ENCODE measurements at regions not wholly inside any gene's neighbourhood (a gene's known extent, or its start where the extent isn't known, plus 50 kb on each side); places are given as distances from the start of the nearest gene placed in this dataset.

DNA sequence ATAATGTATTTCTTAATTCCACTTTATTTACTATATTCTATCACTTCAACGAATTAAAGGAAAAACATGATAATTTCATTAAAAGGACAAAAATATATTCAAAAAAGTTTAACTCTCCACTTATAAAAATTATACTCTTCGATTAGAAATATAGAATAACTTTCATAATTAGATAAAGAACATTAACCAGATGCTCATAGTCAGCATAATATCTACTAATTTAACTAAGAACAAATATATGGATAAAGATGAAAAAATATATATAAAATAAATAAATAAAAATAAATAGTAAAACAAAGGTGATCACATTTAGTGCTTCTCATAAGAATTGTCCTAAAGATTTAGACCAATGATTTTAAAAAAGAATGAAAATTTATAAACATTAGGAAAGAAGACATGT lies 1065.2 kb upstream of the CNTN5 start:
- H3K36me3 ChIP-seq = no peaks in the 10 kb centered on the region
- no peaks in the 10 kb centered on the region for H3K27me3 ChIP-seq
- peaks cover 0 to under 1% (median 0%) of the 10 kb centered on the region in 4 donors for H3K9me3 ChIP-seq
- intact Hi-C loops (cut with DNase I) = no loop called here
- no peak overlapping the region for H3K4me3 ChIP-seq
- 59 to 78% methylated on average over 2 of the region's 2 CpGs for WGBS, 2 donors
- TF ChIP-seq EP300 (IDR thresholded peaks at IDR 0.05) (no peak), POLR2A (IDR thresholded peaks at IDR 0.05) (no peak)
- no peak overlapping the region for H3K27ac ChIP-seq
- no peak for DNase-seq
- no peaks in the 10 kb centered on the region for H3K4me1 ChIP-seq

- DNase-seq = no peak
- Histone ChIP-seq H3K9me3 (no peaks in the 10 kb centered on the region), H3K36me3 (no peaks in the 10 kb centered on the region), H3K4me3 (no peak overlapping the region), H3K4me1 (no peaks in the 10 kb centered on the region), H3K27me3 (no peaks in the 10 kb centered on the region), H3K27ac (no peak overlapping the region)
- TF ChIP-seq EP300 (IDR thresholded peaks at IDR 0.05) (no peak), POLR2A (IDR thresholded peaks at IDR 0.05) (no peak), POLR2AphosphoS5 (IDR thresholded peaks at IDR 0.05) (no peak), CTCF (IDR thresholded peaks at IDR 0.05) (no peak)
- intact Hi-C loops (cut with DNase I) = no loop called here
- WGBS, 2 donors = 18 to 62% methylated on average over 2 of the region's 2 CpGs
These were observed 1063.8 kb upstream of the CNTN5 start for GRCh38 chr11:97956904-97957303.

- intact Hi-C loops (cut with DNase I) = no loop called here
- Histone ChIP-seq H3K27ac (no peak overlapping the region), H3K9me3 (no peaks in the 10 kb centered on the region), H3K36me3 (no peaks in the 10 kb centered on the region), H3K4me3 (no peak overlapping the region), H3K4me1 (no peaks in the 10 kb centered on the region), H3K27me3 (no peaks in the 10 kb centered on the region)
- 75 to 86% methylated on average over 4 of the region's 4 CpGs for WGBS, 2 donors
- no peak for DNase-seq
- no peak for TF ChIP-seq POLR2A (IDR thresholded peaks at IDR 0.05)
- TF ChIP-seq POLR2AphosphoS5 (IDR thresholded peaks at IDR 0.05) = no peak
- TF ChIP-seq CTCF (IDR thresholded peaks at IDR 0.05) = no peak
- TF ChIP-seq EP300 (IDR thresholded peaks at IDR 0.05) = no peak
These were observed 1059.3 kb upstream of the CNTN5 start for GRCh38 chr11:97961431-97961830.

DNA sequence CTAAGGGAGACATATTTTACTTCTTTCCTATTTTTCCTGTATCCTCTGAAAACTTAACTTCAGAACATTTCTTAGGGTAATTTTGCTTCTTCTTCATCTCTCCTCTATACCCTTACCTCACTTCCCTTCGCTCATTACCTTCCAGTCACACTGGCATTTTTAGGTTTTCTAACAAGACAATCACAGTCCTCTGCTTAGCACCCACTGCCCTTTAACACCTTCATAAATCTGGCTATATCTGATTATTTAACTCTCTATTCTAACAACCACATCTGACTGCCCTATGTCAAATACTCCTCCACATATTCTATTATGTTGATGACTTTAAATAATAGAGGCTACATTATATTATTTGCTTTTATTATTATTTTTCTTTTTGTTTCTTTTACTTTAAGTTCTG lies 1058.0 kb upstream of the CNTN5 start:
- no peaks in the 10 kb centered on the region for H3K36me3 ChIP-seq
- H3K4me1 ChIP-seq = no peaks in the 10 kb centered on the region
- no peak for TF ChIP-seq CTCF (IDR thresholded peaks at IDR 0.05)
- no peak for TF ChIP-seq EP300 (IDR thresholded peaks at IDR 0.05)
- TF ChIP-seq POLR2AphosphoS5 (IDR thresholded peaks at IDR 0.05) = no peak
- TF ChIP-seq POLR2A (IDR thresholded peaks at IDR 0.05) = no peak
- intact Hi-C loops (cut with DNase I) = no loop called here
- no peaks in the 10 kb centered on the region for H3K9me3 ChIP-seq
- H3K27me3 ChIP-seq = no peaks in the 10 kb centered on the region
- no peak overlapping the region for H3K27ac ChIP-seq
- H3K4me3 ChIP-seq = no peak overlapping the region
- 0 to 38% methylated on average over 1 of the region's 1 CpG for WGBS, 2 donors
- DNase-seq = no peak

GRCh38 chr11:97963528-97964331 lies 1057.0 kb upstream of the CNTN5 start:
- no peak for DNase-seq
- intact Hi-C loops (cut with DNase I) = no loop called here
- Histone ChIP-seq H3K36me3 (no peaks in the 10 kb centered on the region), H3K4me3 (no peak overlapping the region), H3K27ac (no peak overlapping the region), H3K9me3 (no peaks in the 10 kb centered on the region), H3K27me3 (no peaks in the 10 kb centered on the region), H3K4me1 (no peaks in the 10 kb centered on the region)
- WGBS, 2 donors = 57 to 72% methylated on average over 8 of the region's 8 CpGs
- TF ChIP-seq POLR2AphosphoS5 (IDR thresholded peaks at IDR 0.05) = no peak
- TF ChIP-seq EP300 (IDR thresholded peaks at IDR 0.05) = no peak
- no peak for TF ChIP-seq POLR2A (IDR thresholded peaks at IDR 0.05)
- TF ChIP-seq CTCF (IDR thresholded peaks at IDR 0.05) = no peak

Measured in sigmoid colon (tissue), 6 donors.